ENCODE measurements at regions not wholly inside any gene's neighbourhood (a gene's known extent, or its start where the extent isn't known, plus 50 kb on each side); places are given as distances from the start of the nearest gene placed in this dataset.

DNA sequence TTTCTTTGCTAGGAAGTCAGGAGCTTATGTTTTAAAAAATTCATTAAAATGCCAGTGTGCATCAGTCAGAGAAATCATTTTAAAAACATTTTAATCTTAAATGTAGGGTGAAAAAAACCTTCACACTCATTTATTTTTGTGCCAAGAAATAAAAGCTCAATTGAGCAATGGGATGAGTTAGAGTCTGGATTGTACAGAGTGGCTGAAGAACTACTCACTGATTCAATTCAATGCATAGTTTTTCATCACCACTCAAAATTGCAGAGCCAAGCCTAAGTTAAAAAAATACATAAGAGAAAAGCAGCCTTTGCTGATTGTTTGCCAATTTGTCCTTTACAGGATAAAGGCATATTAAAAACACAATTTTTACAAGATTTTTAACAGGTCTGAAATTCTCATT lies 168.2 kb upstream of the DMRTA1 start:
- DNase-seq (ENCODE audit: low read depth in 3 of 3, low spot score in 2 of 3): no peak

DNA sequence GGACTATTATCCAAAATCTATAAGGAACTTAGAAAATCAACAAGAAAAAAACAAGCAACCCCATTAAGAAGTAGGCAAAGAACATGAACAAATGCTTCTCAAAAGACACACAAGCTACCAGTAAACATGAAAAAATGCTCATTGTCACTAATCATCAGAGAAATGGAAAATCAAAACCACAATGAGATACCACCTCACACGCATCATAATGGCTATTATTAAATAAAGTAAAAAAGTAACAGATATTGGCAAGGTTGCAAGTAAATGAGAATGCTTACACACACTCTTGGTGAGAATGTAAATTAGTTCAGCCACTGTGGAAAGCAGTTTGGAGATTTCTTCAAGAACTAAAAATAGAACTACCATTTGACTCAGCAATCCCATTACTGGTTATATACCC lies 167.0 kb upstream of the DMRTA1 start:
- no peak for DNase-seq (ENCODE audit: low read depth in 3 of 3, low spot score in 2 of 3)

DNA sequence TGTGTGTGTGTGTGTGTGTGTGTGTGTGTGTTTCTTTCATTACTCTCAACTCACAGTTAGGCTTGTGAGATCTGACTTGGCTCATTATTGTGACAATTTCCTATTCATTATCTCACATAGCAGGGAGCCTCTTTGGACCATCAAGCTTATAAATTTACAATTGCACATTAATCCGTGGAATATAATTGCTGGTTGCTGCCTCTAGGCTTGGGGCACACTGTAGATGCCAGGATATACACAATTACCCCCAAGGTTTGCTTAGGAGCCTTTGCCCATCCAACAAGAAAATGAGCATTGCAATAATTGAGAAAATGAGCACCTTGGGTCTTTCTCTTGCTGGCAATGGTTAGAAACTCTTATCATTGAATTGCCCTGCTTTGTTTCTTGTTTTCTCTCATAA lies 161.6 kb upstream of the DMRTA1 start:
- DNase-seq (ENCODE audit: low read depth in 3 of 3, low spot score in 2 of 3): no peak

DNA sequence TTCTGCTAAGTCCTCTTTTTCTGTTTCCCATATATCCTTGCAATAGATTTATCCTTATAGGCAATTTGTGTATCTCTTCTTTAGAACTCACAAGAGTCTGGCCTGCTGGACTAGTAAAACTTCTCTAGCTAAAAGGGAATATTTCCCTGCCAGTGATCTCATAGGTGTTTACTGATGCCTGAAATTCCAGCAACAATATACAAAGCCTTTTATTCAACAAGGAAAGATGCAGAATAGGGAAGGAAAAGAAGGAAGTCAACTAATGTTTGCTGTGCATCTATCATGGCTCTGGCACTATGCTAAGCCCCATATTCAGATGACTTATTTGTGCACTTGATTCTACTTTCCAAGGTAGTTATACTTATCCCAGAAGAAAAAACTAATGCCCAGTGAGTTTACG lies 160.0 kb upstream of the DMRTA1 start:
- no peak for DNase-seq (ENCODE audit: low read depth in 3 of 3, low spot score in 2 of 3)

DNA sequence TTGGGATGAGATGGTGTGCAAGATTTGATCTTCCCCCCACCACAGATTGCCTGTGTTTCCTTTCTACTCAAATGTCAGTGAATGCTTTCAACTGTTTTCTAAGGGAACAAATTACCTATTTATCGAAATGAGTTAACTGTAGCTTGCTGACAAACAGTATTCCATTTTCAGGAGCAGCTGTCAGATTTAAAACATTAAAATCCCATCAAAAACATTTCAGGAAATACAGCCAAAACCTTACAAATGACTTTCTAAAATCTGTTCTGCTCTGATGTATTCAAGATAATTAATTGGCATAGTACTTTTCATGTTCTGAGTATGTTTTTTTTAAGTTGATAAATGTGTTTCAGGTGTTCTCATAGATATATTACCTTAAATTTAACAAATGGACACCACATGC lies 158.0 kb upstream of the DMRTA1 start:
- DNase-seq (ENCODE audit: low read depth in 3 of 3, low spot score in 2 of 3): no peak

DNA sequence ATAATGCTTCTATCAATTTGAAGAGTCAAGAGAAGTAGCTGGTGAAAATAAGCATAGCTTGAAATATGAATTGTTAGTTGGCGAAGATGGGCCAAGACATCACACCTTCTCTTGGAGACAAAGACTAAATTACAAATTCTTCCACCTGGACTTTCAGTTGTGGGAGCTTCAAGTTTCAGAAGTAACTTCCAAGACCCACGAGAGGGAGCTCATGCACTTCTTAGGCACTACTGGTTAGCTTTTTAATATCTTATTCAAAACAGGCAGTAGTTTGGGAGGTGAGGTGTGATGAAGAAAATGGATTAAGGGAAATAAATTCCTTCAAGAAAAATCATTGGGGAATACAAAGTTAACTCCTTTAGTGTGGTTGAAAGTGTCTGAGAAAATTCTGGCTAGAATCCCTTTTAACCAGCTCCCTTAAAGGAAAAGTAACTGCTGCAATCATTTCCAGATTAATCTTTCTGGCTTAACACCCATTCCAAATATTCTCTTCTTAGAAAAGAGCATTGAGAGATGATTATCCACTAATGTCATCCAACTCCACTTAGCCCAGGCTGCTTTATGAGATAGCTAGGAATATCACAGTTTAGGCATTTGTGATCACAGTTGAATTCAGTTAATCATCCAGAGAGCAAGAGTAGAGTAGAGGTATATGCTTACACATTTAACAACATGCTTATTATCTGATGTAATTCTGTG lies 139.5 kb upstream of the DMRTA1 start:
- DNase-seq (ENCODE audit: low read depth in 3 of 3, low spot score in 2 of 3): peak in 2 of 3 donors; percentile 10 to 13

DNA sequence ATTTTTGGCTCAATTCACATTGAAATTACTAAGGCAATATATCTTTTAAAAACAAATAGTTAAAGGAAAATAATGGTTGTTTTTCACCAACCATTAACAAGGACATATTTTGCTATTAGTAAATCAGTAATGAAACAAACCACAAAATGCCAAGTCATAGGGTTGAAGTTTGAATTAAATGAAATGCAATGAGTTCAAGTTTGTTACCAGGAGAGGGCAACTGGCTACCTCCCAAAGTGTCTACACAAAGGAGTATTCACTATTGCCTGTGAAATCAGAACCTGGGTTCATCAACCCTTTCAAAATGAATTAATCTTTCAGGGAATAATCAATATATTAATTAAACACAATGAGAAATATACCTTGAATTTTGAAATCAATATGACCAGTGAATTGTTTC lies 138.4 kb upstream of the DMRTA1 start:
- DNase-seq (ENCODE audit: low read depth in 3 of 3, low spot score in 2 of 3): no peak

DNA sequence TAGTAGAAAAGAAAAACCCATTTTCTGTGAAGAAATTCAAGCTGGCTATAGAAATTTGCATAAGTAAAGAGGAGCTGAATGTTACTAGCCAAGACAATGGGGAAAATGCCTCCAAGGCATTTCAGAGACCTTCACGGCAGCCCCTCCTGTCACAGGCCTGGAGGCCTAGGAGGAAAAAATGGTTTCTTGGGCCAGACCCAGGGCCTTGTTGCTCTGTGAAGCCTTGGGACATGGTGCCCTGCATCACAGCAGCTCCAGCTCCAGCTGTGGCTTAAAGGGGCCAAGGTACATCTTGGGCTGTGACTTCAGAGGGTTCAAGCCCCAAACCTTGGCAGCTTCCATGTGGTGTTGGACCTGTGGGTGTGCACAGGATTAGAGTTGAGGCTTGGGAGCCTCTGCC lies 130.0 kb upstream of the DMRTA1 start:
- no peak for DNase-seq (ENCODE audit: low read depth in 3 of 3, low spot score in 2 of 3)

DNA sequence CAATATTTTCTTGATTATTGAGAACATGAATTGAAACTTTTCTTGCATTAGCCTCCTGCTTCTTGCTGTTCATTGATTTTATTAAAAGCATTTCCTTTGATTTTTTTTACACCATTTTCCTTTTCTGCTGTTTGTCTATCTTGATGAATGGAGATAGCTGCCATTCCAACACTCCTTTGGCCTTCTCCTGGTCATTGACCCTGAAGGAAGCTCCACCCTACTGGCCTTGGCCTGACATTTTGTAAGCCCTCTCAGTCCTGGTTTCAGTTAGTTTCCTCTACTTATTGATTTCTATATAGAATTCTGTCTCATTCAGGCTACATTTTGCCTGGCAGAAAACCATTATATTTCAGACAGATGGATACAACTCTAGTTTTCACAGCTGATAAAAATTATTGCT lies 115.1 kb upstream of the DMRTA1 start:
- no peak for DNase-seq (ENCODE audit: low read depth in 3 of 3, low spot score in 2 of 3)

DNA sequence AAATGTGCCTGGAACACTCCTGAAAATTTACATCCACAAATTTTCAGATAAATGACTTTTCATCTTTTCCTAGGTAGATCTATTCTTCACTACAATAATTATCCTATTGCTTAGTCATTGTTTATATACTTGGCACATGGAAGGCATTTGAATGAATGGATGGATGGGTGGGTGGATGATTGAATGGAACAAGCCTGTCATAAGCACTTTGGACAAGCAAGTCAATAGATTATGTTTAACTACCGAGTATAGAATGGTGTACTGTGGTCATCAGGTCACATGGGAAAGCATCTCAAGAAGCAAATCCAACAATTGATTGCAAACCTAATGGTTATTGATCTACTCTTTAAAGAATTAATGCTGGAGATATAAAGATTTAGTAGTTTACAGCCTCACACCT lies 114.4 kb upstream of the DMRTA1 start:
- no peak for DNase-seq (ENCODE audit: low read depth in 3 of 3, low spot score in 2 of 3)

DNA sequence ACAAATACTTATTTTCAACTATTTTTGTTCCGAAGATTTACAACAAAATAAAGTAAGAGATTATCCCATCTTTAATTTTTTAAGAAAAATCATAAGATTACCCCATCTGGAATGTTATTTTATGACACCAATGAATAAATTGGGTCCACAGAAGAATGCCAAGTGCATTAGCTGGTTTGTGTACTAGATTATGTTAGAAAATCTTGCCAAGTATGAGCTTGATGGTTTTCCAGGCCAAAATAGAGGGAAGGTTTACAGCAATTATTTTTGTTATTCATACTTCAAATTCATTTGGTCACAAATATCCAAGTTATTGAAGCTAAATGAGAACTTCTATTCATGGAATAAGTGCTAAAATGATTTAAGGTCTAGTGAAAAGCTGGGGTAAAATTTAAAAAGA lies 109.4 kb upstream of the DMRTA1 start:
- DNase-seq (ENCODE audit: low read depth in 3 of 3, low spot score in 2 of 3): no peak

DNA sequence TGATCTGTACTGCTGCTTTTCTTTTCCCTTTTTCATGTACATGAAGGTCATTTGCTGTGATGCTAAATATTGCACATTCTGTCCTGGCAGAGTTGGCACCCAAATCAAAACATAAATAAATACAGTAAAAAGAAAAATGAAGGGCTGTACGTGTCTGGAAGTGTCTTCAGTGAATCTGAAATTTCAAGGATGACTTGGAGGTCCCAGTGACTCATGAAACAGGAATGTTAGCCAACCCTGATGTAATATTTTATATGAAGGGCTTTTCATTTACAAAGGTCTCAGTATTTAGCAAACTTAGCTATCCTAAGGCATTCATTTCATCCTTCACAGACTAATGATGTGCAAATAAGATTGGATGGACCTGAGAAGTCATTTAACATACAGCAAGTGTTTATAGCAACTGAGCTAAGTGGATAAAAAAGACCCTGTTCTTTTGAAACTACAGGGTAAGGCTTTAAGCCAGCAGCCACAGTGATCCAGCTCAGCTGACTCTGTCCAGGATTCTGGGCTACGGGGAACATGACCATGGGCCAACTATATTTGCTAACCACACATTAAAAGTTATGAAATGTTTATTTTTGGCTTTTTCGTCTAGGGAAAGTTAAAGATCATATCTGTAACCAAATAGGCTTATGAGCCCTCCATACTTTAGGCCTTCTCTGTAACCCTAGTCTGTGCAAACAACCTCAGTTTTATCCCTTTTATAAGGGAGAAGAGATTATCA lies 104.0 kb upstream of the DMRTA1 start:
- no peak for DNase-seq (ENCODE audit: low read depth in 3 of 3, low spot score in 2 of 3)

DNA sequence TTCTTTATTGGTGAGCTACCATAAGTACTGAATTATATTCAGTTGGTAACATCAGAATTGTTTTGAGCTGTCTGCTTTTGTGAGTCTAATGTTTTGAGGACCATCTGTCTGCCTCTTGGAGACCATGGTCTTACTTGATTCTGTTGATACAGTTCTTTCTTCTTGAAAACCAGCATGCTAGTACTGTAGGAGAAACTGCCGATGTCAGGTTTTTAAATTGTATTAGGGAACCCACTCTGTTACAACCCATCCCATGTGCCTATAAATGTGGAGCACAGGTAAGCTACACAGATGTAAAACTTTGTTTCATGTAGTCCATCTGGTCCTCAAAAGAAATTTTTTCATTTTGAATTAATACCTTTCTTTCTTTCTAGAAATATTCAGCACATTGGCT lies 103.4 kb upstream of the DMRTA1 start:
- DNase-seq (ENCODE audit: low read depth in 3 of 3, low spot score in 2 of 3): no peak

DNA sequence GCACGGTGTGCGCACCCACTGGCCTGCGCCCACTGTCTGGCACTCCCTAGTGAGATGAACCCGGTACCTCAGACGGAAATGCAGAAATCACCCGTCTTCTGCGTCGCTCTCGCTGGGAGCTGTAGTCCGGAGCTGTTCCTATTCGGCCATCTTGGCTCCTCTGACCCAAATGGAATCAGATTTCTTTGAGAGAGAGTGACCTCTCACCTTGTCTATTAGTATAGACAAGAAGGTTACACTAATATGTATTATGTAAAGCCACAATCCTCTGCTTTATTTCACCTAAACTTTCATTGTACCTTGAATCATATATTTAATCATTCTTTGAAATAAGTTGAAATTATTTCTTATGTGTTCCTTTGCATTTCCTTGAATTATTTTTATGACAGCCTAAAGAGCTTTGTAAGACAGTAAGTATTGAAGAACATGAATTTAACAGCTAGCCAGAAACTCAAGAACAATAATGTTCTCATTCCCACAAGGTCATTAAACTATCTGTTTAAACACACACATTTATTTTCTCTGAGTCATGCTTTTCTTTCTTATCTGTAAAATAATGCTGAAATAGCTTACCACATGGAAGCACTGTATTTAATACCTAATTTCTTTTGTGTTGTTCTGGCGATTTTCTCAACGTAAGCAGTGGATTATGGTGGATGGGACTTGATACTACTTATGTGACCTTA lies 91.8 kb upstream of the DMRTA1 start:
- no peak for DNase-seq (ENCODE audit: low read depth in 3 of 3, low spot score in 2 of 3)

DNA sequence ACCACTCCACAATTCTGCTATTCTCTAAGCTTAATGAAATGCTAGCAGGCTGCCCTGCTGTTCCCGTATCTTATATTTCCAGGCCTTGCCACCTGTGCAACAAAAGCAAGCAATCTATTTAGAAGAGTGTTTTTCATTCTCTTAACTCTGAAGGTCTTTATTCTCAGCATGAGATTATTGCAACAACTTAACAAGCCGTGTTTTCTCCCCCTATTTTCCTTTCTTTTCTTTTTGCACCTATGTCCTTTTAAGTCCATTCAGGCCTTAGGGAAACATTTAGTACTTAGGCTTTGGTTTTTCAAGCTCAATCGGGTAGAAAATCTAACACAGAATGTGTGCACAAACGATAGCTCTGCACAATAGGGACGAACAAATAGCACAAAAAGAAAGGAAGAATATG lies 89.6 kb upstream of the DMRTA1 start:
- DNase-seq (ENCODE audit: low read depth in 3 of 3, low spot score in 2 of 3): no peak

DNA sequence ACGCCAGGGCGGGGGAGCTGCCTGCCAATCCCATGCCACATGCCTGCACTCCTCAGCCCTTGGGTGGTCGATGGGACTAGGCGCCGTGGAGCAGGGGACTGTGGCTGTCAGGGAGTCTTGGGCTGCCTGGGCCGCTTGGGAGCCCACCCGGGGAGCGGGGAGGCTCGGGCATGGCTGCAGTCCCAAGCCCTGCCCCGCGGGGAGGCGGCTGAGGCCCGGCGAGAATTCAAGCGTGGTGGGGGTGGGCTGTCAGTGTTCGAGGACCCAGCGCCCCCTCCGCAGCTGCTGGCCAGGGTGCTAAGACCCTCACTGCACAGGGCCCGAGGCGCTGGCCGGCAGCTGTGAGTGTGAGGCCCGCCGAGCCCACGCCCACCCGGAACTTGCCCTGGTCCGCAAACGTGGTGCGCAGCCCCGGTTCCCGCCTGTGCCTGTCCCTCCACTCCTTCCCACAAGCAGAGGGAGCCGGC lies 83.2 kb upstream of the DMRTA1 start:
- no peak for DNase-seq (ENCODE audit: low read depth in 3 of 3, low spot score in 2 of 3)

DNA sequence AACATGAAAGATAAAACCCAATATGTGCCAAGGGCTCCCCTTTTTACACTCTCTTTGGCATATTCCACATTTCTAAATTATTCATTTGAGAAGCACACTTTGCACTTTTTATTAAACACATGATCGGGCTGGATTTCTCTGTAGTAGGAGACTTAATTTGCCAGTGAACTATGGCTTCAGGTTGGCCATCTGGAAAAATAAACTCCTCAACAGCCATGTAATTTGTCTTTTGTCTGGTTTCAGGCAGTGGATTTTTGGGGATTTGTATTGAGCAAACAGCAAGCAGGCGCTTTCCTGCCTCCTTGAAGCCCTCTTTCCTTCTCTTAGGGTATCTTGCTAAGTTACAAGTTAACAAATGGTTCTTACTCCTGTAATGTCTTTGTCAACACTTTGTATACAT lies 73.0 kb upstream of the DMRTA1 start:
- DNase-seq (ENCODE audit: low read depth in 3 of 3, low spot score in 2 of 3): no peak

DNA sequence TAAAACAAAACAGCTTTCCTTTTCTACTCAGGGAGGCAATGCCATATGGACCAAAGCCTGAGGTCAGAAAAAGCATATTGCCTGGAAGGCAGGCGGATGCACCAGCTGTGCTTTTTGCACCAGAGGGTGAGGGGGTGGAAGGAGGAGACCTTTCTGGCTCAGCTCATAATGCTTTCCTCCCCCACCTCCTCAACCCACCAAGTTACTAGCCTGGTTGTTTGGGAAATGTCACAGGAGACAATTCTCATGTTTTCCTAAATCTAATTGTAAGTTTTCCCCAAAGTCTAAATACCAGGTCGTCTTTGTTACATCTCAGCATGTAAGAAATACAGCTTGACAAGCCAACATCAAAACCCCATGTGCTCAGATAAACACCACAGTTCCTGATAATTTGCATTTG lies 72.6 kb upstream of the DMRTA1 start:
- DNase-seq (ENCODE audit: low read depth in 3 of 3, low spot score in 2 of 3): no peak

DNA sequence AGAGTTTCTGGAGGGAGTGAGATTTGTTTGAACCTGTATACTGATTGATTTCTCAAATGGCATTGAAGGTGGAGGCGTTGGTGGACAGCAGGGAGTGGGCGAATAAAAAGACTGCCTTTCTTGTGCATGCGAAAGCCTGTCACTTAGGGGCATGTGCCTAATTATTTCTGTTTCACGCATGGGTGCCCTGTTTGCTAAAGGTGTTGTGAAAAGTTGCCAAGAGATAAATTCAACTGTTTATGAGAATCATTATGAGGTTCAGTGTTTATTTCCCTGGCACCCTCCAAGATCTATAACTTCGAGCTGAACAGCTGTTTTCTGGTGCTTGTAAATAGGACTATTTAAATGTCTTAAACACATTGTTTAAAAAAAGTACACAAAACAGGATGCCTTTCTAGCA lies 67.4 kb upstream of the DMRTA1 start:
- DNase-seq (ENCODE audit: low read depth in 3 of 3, low spot score in 2 of 3): no peak

DNA sequence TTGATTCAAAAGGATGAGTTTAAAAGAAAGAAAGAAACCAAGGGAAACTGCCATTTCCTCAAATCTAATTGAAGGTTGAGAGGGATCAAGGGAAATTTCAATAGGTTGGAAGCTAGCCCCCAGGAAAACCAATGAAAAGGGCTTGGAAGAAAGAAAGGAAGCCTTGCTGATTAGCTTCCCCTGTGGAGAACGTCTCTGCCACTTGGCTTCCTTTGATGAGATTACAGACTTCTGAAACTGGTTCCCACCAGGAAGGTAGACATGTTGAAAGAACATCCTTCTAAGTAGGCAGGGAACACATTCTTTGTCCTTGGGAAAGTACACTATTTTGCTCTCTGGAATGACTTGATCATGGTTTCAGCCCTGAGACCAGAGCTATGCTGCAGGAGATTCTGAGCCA lies 65.5 kb upstream of the DMRTA1 start:
- DNase-seq (ENCODE audit: low read depth in 3 of 3, low spot score in 2 of 3): no peak

DNA sequence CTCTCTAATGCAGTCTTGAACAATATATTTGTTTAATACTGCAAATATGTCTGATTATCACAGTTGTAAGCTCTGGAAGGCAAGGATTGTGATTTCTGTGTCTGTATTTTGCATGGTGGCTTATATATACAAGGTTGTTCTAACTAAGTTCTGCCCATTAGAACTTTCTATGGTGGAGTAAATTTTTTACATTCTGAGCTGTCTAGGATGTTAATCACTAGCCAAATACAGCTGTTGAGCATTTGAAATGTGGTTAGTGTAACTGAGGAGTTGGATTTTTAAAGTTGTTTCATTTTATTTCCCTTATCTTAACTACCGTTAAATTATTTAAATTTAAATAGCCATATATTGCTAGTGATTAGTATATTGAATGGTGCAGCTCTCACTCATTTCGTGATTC lies 64.3 kb upstream of the DMRTA1 start:
- DNase-seq (ENCODE audit: low read depth in 3 of 3, low spot score in 2 of 3): no peak

DNA sequence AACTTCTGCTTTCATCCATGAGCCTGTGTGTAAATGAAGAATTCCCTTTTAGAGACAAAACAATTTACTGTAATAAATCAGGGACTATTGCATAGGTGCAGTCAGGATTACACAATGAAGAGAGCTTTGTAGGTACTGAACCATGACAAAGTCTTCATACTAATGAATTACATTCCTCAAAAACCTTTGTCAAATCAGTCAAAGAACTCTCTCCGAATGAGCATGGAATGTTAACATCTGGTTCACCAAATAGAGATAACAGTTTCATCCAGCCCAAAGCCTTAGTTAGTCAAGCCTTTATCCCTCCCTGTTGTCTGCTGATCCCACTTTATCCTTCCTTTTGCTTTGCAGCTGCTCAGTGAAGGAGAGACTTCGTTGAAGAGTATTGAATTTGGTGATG lies 62.9 kb upstream of the DMRTA1 start:
- no peak for DNase-seq (ENCODE audit: low read depth in 3 of 3, low spot score in 2 of 3)
